ENCODE measurements at regions not wholly inside any gene's neighbourhood (a gene's known extent, or its start where the extent isn't known, plus 50 kb on each side); places are given as distances from the start of the nearest gene placed in this dataset.

GRCh38 chr2:187188783-187189631, 259.0 kb downstream of the CALCRL start:
- Histone ChIP-seq H3K9me2 (ENCODE audit: insufficient read depth) (no peaks in the 10 kb centered on the region), H3K36me3 (ENCODE audit: insufficient read depth) (no peaks in the 10 kb centered on the region), H3K27me3 (ENCODE audit: insufficient read depth) (no peaks in the 10 kb centered on the region), H3K79me2 (replicated peaks; ENCODE audit: insufficient read depth) (no peaks in the 10 kb centered on the region), H3K4me2 (no peak overlapping the region), H3F3A (replicated peaks; ENCODE audit: low read depth) (no peaks in the 10 kb centered on the region), H3K4me1 (ENCODE audit: insufficient read depth) (no peaks in the 10 kb centered on the region), H2AFZ (no peak overlapping the region; the same call in 1 of the 2 replicates), H3K4me3 (no peak overlapping the region), H4K20me1 (replicated peaks; ENCODE audit: insufficient read depth) (no peaks in the 10 kb centered on the region), H3K27ac (ENCODE audit: low read depth) (no peak overlapping the region)
- no peaks in the 10 kb centered on the region for H3K36me3 Mint-ChIP-seq (ENCODE audit: low read depth)
- DNase-seq (ENCODE audit: low spot score) (no peak), ATAC-seq (no peak)
- H3K27ac Mint-ChIP-seq = peak overlapping the region; percentile 70; the same call in 1 of the 2 replicates
- no peaks in the 10 kb centered on the region for H3K27me3 Mint-ChIP-seq (ENCODE audit: insufficient read depth, low read depth, poor library complexity)
- TF ChIP-seq EZH2phosphoT487 (IDR thresholded peaks at IDR 0.05; ENCODE audit: unreplicated experiment) = no peak
- TF ChIP-seq EZH2 (IDR thresholded peaks at IDR 0.05; ENCODE audit: low read depth, unreplicated experiment) = no peak
- TF ChIP-seq ZNF331 (CRISPR knock-in tag; IDR thresholded peaks at IDR 0.05; ENCODE audit: low read depth) = no peak
- no peak for TF ChIP-seq CREB1 (CRISPR knock-in tag; IDR thresholded peaks at IDR 0.05; ENCODE audit: low read depth)
- TF ChIP-seq REST (IDR thresholded peaks at IDR 0.05; ENCODE audit: unreplicated experiment) = no peak
- TF ChIP-seq NANOG (IDR thresholded peaks at IDR 0.05; ENCODE audit: borderline replicate concordance) = no peak
- TF ChIP-seq POLR2AphosphoS5 (IDR thresholded peaks at IDR 0.05; ENCODE audit: low read depth) = no peak
- no peak for TF ChIP-seq JUNB (IDR thresholded peaks at IDR 0.05; ENCODE audit: unreplicated experiment)
- TF ChIP-seq CTCF (conservative IDR thresholded peaks at IDR 0.05; ENCODE audit: low read depth in 2 of 2) = no peak
- TF ChIP-seq ZNF462 (CRISPR knock-in tag; IDR thresholded peaks at IDR 0.05) = no peak
- no peaks in the 10 kb centered on the region; the same call in 2 of the 3 replicates for H3K4me1 Mint-ChIP-seq
- H3K9me3 Mint-ChIP-seq = no peaks in the 10 kb centered on the region
- no peak overlapping the region for H3K4me3 Mint-ChIP-seq

Data from GM23338 (cell line).